ENCODE measurements at regions not wholly inside any gene's neighbourhood (a gene's known extent, or its start where the extent isn't known, plus 50 kb on each side); places are given as distances from the start of the nearest gene placed in this dataset.

DNA sequence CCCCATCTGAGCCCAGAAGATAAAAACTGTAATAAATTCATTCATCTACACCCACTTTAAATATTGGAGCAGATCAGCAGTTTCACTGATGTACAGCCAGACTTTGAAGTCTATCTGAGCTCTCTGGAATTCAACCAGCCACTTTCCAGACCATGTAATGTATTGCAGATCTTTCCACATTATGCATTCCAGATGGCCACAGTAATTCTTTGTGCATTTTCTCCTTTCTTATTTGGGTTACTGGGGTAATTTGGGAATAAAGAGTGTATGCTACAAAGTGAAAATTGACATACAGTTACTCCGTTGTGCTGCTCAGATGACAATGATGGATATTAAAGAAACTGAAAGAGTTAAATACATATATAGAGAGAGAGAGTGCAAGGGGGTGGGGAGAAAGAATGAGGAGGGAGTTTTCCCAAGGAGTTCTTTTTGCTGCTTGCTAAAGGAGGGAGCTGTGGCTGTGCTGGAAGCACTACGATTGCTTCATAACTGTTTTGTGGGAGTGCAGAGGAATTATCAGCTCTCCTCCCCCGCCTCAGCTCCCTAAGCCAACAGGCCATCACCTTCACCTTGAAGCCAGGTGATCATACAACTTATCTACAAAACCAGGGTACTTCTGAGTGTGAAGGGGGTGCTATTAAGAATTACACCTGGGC is 152.8 kb downstream of the GAS1 start:
- no peaks in the 10 kb centered on the region for H3K4me1 ChIP-seq (ENCODE audit: control insufficient read depth, insufficient read depth, low read length, poor library complexity, severe bottlenecking)
- no peaks in the 10 kb centered on the region for H3K9me3 Mint-ChIP-seq
- H3K27me3 ChIP-seq (ENCODE audit: control insufficient read depth, insufficient read depth, low read length) = no peaks in the 10 kb centered on the region
- no peak overlapping the region for H3K27ac Mint-ChIP-seq
- H3K4me1 Mint-ChIP-seq = no peaks in the 10 kb centered on the region
- H3K4me3 ChIP-seq (ENCODE audit: low read depth, low read length) = no peak overlapping the region
- H3K4me3 Mint-ChIP-seq = no peak overlapping the region
- H3K27ac ChIP-seq (ENCODE audit: insufficient read depth, low read length, poor library complexity, severe bottlenecking) = no peak overlapping the region
- no peaks in the 10 kb centered on the region for H3K36me3 Mint-ChIP-seq
- DNase-seq (no peak), ATAC-seq (ENCODE audit: low read depth in 2 of 2) (no peak)
- peaks cover 0 to 4% of the 10 kb centered on the region in 2 experiments for H3K9me3 ChIP-seq (ENCODE audit: control insufficient read depth in 2 of 2, low read length in 2 of 2)
- no peaks in the 10 kb centered on the region for H3K36me3 ChIP-seq (ENCODE audit: control insufficient read depth, insufficient read depth, low read length)
- no peaks in the 10 kb centered on the region for H3K27me3 Mint-ChIP-seq

DNA sequence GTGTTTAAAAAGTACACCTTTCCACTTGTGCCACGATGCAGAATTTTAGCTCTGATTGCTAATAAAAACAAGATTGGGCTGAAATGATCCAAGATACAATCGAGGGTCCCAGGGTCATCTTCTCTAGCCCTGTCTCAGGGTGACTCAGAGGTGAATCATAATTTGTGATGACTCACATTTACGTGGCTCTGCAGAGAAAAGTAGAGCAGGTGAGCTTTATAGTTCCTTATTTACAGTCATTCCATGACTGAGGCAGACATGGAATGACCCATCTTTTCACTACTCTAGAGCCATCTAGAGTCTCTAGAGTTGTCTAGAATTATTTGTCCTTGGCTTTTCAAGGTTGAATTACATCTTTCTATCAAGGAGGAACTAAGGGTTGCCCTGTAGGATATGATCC is 155.2 kb downstream of the GAS1 start:
- DNase-seq (no peak), ATAC-seq (ENCODE audit: low read depth in 2 of 2) (no peak)
- Mint-ChIP-seq H3K9me3 (peaks cover 0 to 1% (median 0%) of the 10 kb centered on the region in 7 donors), H3K4me1 (no peaks in the 10 kb centered on the region), H3K27ac (no peak overlapping the region), H3K36me3 (no peaks in the 10 kb centered on the region), H3K27me3 (no peaks in the 10 kb centered on the region), H3K4me3 (no peak overlapping the region)
- H3K4me3 ChIP-seq (ENCODE audit: low read depth, low read length) = no peak overlapping the region
- H3K9me3 ChIP-seq (ENCODE audit: control insufficient read depth in 2 of 2, low read length in 2 of 2) = peaks cover 0 to 4% of the 10 kb centered on the region in 2 experiments
- H3K36me3 ChIP-seq (ENCODE audit: control insufficient read depth, insufficient read depth, low read length) = no peaks in the 10 kb centered on the region
- H3K4me1 ChIP-seq (ENCODE audit: control insufficient read depth, insufficient read depth, low read length, poor library complexity, severe bottlenecking) = no peaks in the 10 kb centered on the region
- no peak overlapping the region for H3K27ac ChIP-seq (ENCODE audit: insufficient read depth, low read length, poor library complexity, severe bottlenecking)
- no peaks in the 10 kb centered on the region for H3K27me3 ChIP-seq (ENCODE audit: control insufficient read depth, insufficient read depth, low read length)

DNA sequence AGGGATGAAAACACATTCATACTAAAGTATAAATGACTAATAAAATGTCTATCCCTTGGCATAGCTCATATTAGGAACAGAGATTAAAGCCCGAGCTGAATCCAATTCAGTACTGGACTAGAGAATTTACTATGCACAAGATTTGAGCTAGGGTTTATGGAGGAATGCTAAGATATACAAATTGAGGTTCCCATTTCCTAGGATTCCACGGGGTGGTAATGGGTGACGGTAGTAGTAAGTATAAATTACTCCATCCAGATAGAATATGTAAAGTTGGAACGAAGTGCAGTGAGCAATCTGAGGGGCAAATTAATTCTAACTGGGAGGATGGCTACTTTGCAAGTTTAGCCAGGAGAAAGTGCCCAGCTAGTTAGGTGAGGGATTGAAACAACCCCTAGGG is 156.5 kb downstream of the GAS1 start:
- no peaks in the 10 kb centered on the region for H3K36me3 ChIP-seq (ENCODE audit: control insufficient read depth, insufficient read depth, low read length)
- H3K9me3 Mint-ChIP-seq = peaks cover 0 to 1% (median 0%) of the 10 kb centered on the region in 7 donors
- H3K4me1 ChIP-seq (ENCODE audit: control insufficient read depth, insufficient read depth, low read length, poor library complexity, severe bottlenecking) = no peaks in the 10 kb centered on the region
- no peak overlapping the region for H3K4me3 ChIP-seq (ENCODE audit: low read depth, low read length)
- H3K27ac ChIP-seq (ENCODE audit: insufficient read depth, low read length, poor library complexity, severe bottlenecking) = no peak overlapping the region
- no peaks in the 10 kb centered on the region for H3K27me3 Mint-ChIP-seq
- H3K36me3 Mint-ChIP-seq = no peaks in the 10 kb centered on the region
- H3K4me1 Mint-ChIP-seq = no peaks in the 10 kb centered on the region
- H3K9me3 ChIP-seq (ENCODE audit: control insufficient read depth in 2 of 2, low read length in 2 of 2) = peaks cover 0 to 4% of the 10 kb centered on the region in 2 experiments
- no peak for DNase-seq
- no peaks in the 10 kb centered on the region for H3K27me3 ChIP-seq (ENCODE audit: control insufficient read depth, insufficient read depth, low read length)
- ATAC-seq (ENCODE audit: low read depth in 2 of 2) = no peak
- no peak overlapping the region for H3K4me3 Mint-ChIP-seq
- no peak overlapping the region for H3K27ac Mint-ChIP-seq

DNA sequence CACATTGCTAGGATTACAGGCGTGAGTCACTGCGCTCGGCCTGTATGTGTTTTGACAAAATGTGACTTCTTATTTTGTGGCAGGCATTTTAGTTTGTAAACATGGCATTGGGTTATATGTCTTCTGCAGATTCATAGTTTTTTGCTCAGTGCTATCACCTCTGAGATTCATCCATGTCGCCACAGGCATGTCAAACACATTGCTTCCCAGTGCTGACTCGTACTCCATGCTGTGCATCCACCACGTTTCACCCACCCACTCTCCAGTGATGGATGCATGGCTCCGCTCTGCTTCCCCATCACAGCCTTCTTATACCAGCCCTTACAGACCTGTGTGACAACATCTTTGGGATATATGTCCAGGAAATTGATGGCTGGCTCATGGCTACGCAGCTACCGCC is 158.8 kb downstream of the GAS1 start:
- no peak for ATAC-seq (ENCODE audit: low read depth in 2 of 2)
- H3K27me3 ChIP-seq (ENCODE audit: control insufficient read depth, insufficient read depth, low read length) = no peaks in the 10 kb centered on the region
- H3K27ac ChIP-seq (ENCODE audit: insufficient read depth, low read length, poor library complexity, severe bottlenecking) = no peak overlapping the region
- H3K4me3 ChIP-seq (ENCODE audit: low read depth, low read length) = no peak overlapping the region
- H3K36me3 Mint-ChIP-seq = no peaks in the 10 kb centered on the region
- H3K9me3 Mint-ChIP-seq = peaks cover 0 to 2% (median 0%) of the 10 kb centered on the region in 7 donors
- H3K4me3 Mint-ChIP-seq = no peak overlapping the region
- no peaks in the 10 kb centered on the region for H3K4me1 Mint-ChIP-seq
- no peaks in the 10 kb centered on the region for H3K36me3 ChIP-seq (ENCODE audit: control insufficient read depth, insufficient read depth, low read length)
- no peaks in the 10 kb centered on the region for H3K4me1 ChIP-seq (ENCODE audit: control insufficient read depth, insufficient read depth, low read length, poor library complexity, severe bottlenecking)
- no peaks in the 10 kb centered on the region for H3K27me3 Mint-ChIP-seq
- no peak overlapping the region for H3K27ac Mint-ChIP-seq
- DNase-seq = no peak
- H3K9me3 ChIP-seq (ENCODE audit: control insufficient read depth in 2 of 2, low read length in 2 of 2) = peaks cover 0 to 4% of the 10 kb centered on the region in 2 experiments

DNA sequence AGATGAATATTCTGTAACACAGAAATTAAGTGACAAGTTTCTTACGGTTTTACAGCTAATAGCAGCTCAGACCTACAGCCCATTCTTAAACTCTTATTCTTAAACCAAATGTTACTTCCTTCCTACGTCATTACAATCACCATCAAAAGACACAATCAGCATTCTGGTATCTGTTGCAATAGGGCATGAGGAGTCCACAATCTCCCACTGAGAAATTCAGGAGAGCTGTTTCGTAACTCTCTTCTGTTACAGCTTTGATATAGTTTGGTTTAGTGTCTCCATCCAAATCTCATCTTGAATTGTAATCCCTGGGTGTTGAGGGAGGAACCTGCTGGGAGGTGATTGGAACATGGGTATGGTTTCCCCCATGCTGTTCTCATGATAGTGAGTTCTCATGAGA is 163.4 kb downstream of the GAS1 start:
- no peak for DNase-seq
- H3K27ac Mint-ChIP-seq = no peak overlapping the region
- Histone ChIP-seq H3K27me3 (ENCODE audit: control insufficient read depth, insufficient read depth, low read length) (peaks cover 2% of the 10 kb centered on the region), H3K9me3 (ENCODE audit: control insufficient read depth in 2 of 2, low read length in 2 of 2) (no peaks in the 10 kb centered on the region), H3K36me3 (ENCODE audit: control insufficient read depth, insufficient read depth, low read length) (no peaks in the 10 kb centered on the region), H3K4me1 (ENCODE audit: control insufficient read depth, insufficient read depth, low read length, poor library complexity, severe bottlenecking) (no peaks in the 10 kb centered on the region), H3K27ac (ENCODE audit: insufficient read depth, low read length, poor library complexity, severe bottlenecking) (no peak overlapping the region), H3K4me3 (ENCODE audit: low read depth, low read length) (no peak overlapping the region)
- H3K4me1 Mint-ChIP-seq = no peaks in the 10 kb centered on the region
- H3K36me3 Mint-ChIP-seq = no peaks in the 10 kb centered on the region
- no peak overlapping the region for H3K4me3 Mint-ChIP-seq
- peaks cover 0 to 3% (median 1%) of the 10 kb centered on the region in 7 donors for H3K9me3 Mint-ChIP-seq
- ATAC-seq (ENCODE audit: low read depth in 2 of 2) = no peak
- peaks cover 6% of the 10 kb centered on the region for H3K27me3 Mint-ChIP-seq

DNA sequence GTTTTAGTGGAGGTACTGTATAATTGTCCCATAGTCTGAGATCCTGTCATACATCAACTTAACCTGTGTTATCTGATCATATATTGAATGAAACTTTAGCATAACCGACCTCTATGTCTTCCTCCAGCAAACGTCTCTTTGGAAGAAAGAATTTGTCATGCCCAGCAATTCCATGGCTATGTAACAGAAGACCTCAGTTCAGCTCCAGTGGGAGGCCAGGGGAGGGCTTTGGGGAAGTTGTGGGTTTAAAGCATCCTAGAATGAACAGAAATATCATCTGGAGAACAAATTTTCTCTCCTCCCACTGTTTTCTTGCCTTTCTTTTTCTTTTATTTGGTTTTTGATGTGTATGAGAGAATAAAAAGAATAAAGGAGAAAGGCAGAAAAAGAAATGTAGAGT is 164.5 kb downstream of the GAS1 start:
- no peaks in the 10 kb centered on the region for H3K4me1 Mint-ChIP-seq
- no peaks in the 10 kb centered on the region for H3K9me3 ChIP-seq (ENCODE audit: control insufficient read depth in 2 of 2, low read length in 2 of 2)
- peaks cover 0 to 3% (median under 1%) of the 10 kb centered on the region in 7 donors for H3K9me3 Mint-ChIP-seq
- ATAC-seq (ENCODE audit: low read depth in 2 of 2) (no peak), DNase-seq (no peak)
- no peak overlapping the region for H3K4me3 Mint-ChIP-seq
- peaks cover 6% of the 10 kb centered on the region for H3K27me3 Mint-ChIP-seq
- H3K27ac ChIP-seq (ENCODE audit: insufficient read depth, low read length, poor library complexity, severe bottlenecking) = no peak overlapping the region
- peaks cover 2% of the 10 kb centered on the region for H3K27me3 ChIP-seq (ENCODE audit: control insufficient read depth, insufficient read depth, low read length)
- H3K36me3 Mint-ChIP-seq = no peaks in the 10 kb centered on the region
- no peaks in the 10 kb centered on the region for H3K36me3 ChIP-seq (ENCODE audit: control insufficient read depth, insufficient read depth, low read length)
- no peak overlapping the region for H3K4me3 ChIP-seq (ENCODE audit: low read depth, low read length)
- no peaks in the 10 kb centered on the region for H3K4me1 ChIP-seq (ENCODE audit: control insufficient read depth, insufficient read depth, low read length, poor library complexity, severe bottlenecking)
- no peak overlapping the region for H3K27ac Mint-ChIP-seq

DNA sequence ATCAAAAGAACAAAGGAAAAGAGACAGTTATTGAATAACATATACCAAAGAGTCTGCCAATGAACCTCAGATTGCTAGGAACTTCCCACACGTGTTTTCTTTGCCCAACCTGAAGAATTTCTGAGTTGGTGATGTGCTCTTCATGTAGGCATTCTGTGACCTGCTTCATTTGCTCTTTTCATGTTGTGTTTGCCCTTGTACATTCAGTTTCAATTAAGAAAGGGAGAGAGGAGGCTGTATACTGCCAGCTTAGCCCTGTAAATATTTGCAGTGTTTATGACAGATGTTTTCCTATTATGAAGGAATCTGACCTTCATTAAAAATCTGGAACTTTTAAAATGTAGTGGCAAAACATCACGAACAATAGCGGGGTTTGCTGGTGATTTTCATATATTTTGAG is 168.5 kb downstream of the GAS1 start:
- H3K36me3 ChIP-seq (ENCODE audit: control insufficient read depth, insufficient read depth, low read length) = no peaks in the 10 kb centered on the region
- Mint-ChIP-seq H3K36me3 (no peaks in the 10 kb centered on the region), H3K9me3 (peaks cover 0 to 3% (median 0%) of the 10 kb centered on the region in 7 donors), H3K4me1 (no peaks in the 10 kb centered on the region), H3K27me3 (peaks cover 6% of the 10 kb centered on the region), H3K4me3 (no peak overlapping the region), H3K27ac (no peak overlapping the region)
- H3K4me3 ChIP-seq (ENCODE audit: low read depth, low read length) = no peak overlapping the region
- H3K27me3 ChIP-seq (ENCODE audit: control insufficient read depth, insufficient read depth, low read length) = peaks cover 2% of the 10 kb centered on the region
- ATAC-seq (ENCODE audit: low read depth in 2 of 2) (no peak), DNase-seq (no peak)
- no peaks in the 10 kb centered on the region for H3K9me3 ChIP-seq (ENCODE audit: control insufficient read depth in 2 of 2, low read length in 2 of 2)
- no peaks in the 10 kb centered on the region for H3K4me1 ChIP-seq (ENCODE audit: control insufficient read depth, insufficient read depth, low read length, poor library complexity, severe bottlenecking)
- no peak overlapping the region for H3K27ac ChIP-seq (ENCODE audit: insufficient read depth, low read length, poor library complexity, severe bottlenecking)

DNA sequence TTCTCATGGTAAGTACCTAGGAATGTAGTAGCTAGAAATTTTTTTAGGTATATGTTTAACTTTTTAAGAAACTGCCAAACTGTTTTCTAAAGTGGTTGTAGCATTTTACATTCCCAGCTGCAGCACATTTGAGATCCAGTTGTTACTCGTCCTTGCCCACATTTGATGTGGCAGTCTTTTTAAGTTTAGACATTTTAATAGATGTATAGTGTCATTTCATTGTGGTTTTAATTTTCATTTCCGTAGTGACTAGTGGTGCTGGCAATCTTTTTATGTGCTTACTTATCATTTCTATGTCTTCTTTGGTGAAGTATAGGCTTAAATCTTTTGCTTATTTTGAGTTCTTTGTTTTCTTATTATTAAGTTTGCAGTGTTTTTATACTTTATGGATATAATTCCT is 171.6 kb downstream of the GAS1 start:
- Mint-ChIP-seq H3K36me3 (no peaks in the 10 kb centered on the region), H3K4me3 (no peak overlapping the region), H3K27ac (no peak overlapping the region), H3K27me3 (no peaks in the 10 kb centered on the region), H3K9me3 (peaks cover 0 to 2% (median 0%) of the 10 kb centered on the region in 7 donors), H3K4me1 (no peaks in the 10 kb centered on the region)
- H3K4me1 ChIP-seq (ENCODE audit: control insufficient read depth, insufficient read depth, low read length, poor library complexity, severe bottlenecking) = no peaks in the 10 kb centered on the region
- no peak for DNase-seq
- no peak overlapping the region for H3K4me3 ChIP-seq (ENCODE audit: low read depth, low read length)
- peaks cover 2% of the 10 kb centered on the region for H3K27me3 ChIP-seq (ENCODE audit: control insufficient read depth, insufficient read depth, low read length)
- no peak for ATAC-seq (ENCODE audit: low read depth in 2 of 2)
- no peaks in the 10 kb centered on the region for H3K36me3 ChIP-seq (ENCODE audit: control insufficient read depth, insufficient read depth, low read length)
- no peak overlapping the region for H3K27ac ChIP-seq (ENCODE audit: insufficient read depth, low read length, poor library complexity, severe bottlenecking)
- no peaks in the 10 kb centered on the region for H3K9me3 ChIP-seq (ENCODE audit: control insufficient read depth in 2 of 2, low read length in 2 of 2)

All from CD4-positive, CD25-positive, alpha-beta regulatory T cell (primary cell).